CD4-positive, alpha-beta T cell treated with Interleukin-4 for 1 hour (primary cell): ENCODE measurements at regions not wholly inside any gene's neighbourhood (a gene's known extent, or its start where the extent isn't known, plus 50 kb on each side); places are given as distances from the start of the nearest gene placed in this dataset.

ENCODE experiments used
- DNase-seq, 2 donors: peaks; one replicate each; pipeline ENCODE4 v3.0.0-alpha.2; 2020 to 2022

DNA sequence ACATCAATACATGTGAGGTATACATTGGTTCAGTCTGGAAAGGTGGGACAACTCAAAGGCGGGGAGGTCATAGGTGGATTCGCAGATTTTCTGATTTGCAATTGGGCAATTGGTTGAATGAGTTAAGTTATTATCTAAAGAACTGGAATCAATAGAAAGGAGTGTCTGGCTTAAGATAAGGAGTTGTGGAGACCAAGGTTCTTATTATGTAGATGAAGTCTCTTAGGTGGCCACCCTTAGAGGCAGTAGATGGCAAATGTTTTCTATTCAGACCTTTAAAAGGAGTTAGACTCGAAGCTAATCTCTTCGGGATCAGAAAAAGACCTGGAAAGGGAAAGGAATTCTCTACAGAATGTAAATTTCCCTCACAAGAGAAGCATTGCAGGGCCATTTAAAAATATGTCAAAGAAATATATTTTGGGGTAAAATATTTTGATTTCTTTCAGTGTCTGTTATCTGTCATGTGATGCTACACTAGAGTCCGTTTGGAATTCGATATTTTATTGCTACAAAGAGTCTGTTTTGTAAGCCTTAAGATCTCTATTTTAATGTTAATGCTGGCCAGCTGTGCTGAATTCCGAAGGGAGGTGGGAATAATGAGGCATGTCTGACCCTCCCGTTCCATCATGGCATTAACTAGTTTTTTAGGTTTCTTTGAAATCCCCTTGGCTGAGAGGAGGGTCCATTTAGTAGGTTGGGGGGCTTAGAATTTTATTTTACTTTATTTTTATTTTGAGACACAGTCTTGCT, 265.1 kb downstream of the PTPRU start:
- no peak for DNase-seq

DNA sequence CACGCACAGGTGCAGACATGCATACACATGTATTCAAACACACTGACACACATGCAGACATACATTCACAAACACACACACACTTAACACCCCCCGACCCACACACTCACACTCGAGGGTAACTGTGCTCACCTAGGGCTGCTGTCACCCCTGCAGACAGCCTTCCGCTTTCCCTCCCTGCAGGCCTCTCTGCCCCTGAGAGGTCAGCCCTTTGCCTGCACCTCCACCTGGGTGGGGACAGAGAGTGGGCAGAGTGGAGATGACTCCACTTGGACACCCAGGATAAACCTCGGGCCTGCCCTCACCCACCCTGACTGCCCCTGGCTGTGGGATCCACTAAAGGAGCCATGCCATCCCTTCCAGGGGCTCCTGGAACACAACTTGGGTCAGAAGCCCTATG, 264.3 kb downstream of the PTPRU start:
- no peak for DNase-seq

DNA sequence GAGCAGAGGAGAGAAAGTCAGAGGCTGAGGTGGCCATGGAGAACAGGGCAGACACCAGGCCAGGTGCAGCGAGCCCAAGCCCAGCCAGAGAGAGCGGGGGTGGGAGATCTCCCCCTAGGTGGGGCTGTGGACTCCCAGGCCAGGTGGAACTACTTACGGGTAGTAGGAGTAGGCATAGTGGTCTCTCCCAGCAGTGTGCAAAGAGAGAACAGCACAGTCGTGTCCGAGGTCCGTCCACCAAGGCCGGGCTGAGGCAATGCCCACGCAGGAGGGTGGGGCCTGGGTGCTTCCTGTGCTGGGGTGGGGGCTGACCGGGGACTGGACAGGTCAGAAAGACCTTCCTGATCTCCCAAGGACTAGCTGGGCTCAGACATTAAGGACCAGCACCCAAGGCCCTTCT, 263.7 kb downstream of the PTPRU start:
- DNase-seq: no peak

DNA sequence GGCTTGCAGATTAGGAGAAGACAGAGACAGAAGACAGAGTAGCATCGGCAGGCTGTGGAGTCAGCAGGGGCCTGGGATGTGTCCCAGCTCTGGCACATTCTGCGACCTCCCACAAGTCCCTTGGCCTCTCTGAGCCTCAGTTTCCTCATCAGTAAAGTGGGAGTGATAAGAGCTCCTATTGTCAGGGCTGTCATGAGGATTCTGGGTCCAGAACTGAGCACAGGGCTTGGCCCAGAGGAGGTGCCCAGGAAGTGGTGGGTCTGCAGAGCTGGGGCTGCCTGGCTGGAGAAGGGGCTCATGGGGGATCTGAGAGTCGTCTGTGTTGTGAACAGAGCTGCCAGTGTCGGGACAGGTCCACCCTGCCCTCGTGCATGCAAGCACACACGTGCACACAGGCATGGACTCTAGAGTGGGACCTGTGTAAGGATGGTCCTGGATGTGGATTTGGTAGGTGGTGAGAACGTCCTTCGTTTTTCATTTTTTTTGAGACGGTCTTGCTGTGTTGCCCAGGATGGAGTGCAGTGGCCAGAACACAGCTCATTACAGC, 262.9 kb downstream of the PTPRU start:
- DNase-seq: no peak

DNA sequence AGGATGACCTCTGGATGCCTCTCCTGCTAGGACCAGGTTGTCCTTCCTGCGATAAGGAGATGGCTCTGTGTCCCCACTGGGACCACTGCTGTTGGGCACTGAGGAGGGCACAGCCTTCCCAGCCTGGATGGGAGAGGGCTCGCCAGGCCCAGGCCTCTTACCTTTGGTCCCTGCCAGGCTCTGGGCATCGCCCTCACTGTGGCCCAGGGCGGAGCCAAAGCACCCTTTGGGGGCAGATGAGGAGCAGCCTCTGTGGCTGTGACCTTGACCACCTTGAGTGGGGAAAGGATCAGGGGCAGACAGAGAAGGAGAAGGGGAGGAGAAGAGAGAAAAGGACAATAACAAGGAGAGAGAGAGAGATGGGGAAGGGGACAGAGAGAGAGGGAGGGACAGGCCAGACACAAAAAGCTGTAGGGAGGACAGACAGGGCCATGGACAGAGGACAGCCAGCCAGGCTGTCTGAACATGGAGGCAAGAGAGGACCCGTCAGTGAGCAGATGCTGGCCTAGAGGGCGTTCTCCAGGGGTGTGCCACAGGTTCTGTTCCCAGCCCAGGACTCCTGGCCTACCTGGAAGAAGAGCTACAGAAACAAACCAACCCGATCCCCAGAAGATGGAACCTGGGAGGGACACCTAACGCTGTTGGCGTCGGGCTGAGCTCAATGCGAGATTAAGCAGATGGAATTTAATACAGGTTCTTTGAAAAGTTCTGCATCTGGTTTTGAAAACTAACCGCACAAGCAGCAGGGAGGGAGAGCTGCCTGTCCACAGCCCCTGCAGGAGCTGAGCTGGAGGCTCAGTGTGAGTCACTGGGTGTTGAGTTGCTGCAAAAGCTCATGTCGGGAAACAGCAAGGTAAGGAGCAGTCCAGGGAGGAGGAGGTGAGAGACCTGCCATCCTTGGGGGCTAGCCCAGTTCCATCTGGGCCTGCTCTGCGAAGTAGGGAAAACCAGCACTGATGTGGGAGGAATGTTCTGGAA, 262.1 kb downstream of the PTPRU start:
- DNase-seq: no peak

DNA sequence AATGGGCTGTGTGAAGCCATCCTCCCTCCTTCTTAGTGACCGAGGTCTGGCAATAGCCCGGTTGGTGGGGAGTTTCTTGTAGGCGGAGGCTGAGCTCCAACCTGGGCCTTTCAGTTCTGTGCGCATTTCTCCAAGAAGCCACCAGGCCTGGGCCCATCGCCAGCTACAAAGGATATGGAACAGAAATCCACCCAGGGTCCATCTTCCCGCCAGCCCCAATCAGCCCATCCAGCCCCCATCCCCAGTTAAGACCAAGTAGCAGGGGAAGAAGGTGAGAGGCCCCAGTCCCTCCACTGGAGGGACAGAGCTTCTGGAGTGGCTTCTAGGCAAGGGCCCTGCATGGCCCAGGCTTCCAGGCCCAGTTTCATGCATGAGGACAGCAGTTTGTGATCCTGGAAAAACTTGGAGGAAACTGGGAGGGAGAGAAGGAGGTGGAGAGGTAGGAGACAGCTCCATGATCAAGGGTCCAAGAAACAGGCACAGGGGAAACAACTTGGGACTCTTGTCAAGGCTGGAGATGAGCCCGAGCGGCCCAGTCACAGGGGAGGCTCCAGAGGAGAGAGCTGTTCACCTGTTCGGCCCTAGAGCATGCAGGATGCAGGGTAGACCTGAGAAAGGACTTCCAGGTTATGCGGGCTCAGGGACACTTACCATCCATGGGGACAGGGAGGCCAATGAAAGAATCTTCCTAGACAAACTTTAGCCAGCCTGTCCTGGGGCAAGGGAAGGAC, 261.2 kb downstream of the PTPRU start:
- DNase-seq: no peak

DNA sequence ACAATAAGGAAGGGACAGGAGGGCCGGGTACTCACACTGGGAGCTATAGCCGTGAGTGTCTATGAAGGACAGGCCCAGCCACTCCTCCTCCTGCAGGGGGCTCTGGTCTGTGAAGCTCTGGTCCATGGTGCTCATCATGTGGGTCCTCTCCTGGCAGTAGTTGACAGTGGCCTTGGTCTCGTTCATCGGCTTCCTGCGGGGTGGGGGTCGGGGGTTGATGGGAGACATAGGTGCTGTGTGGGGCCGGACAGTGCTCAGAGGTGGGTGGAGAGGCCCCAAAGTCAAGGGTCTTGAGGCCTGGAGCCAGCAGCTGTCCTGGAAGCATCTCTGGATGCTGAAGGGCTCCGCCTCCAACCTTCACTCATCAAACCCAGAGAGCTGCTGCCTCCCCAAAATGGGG, 260.4 kb downstream of the PTPRU start:
- no peak for DNase-seq

DNA sequence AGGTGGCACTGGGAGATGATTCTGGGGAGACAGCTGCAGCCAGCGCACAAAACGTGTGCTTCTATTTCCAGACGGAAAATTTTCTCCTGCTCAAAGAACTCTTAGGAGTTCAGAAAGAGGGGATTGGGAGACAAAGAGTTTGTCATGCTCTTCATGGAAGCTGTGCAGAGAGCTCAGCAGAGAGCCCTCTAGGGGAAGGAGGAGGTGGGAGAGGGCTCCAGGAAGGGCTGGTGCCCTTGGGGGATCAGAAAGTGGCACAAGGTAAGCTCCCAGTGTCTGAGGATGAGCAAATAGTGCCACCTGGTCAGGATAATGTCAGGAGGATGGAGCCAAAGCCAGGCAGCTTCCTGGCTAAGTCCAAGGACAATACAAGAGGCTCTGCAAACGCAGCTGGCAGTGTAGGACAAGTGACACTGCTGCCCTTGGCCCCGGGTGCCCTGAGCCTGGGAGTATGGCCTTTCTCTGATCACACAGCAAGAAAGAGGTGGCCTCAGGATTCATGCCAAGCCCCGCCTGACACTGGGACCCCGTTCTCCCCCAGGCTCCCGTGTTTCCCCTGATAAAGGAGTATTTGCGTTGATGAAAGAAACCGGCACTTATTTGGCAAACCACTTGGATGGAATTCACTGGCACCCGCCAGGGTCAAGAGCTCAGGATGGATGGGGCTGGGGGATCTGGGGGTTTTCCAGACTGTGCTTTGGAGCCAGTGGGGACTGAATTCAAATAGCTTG, 254.0 kb downstream of the PTPRU start:
- DNase-seq: no peak

DNA sequence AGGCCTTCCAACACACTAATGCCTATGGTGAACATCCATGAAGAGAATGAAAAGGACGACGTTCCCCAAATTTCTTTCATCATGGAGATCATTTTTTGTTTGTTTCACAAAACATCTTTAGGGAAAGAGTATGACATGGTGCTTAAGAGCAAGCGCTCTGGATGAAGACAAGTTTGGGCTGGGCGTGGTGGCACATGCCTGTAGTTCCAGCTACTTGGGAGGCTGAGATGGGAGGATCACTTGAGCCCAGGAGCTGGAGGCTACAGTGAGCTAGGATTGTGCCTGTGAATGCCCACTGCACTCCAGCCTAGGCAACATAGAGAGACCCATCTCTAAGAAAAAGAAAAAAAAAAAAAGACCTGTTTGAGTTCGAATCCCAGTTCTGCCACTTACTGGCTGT, 253.1 kb downstream of the PTPRU start:
- DNase-seq: no peak

DNA sequence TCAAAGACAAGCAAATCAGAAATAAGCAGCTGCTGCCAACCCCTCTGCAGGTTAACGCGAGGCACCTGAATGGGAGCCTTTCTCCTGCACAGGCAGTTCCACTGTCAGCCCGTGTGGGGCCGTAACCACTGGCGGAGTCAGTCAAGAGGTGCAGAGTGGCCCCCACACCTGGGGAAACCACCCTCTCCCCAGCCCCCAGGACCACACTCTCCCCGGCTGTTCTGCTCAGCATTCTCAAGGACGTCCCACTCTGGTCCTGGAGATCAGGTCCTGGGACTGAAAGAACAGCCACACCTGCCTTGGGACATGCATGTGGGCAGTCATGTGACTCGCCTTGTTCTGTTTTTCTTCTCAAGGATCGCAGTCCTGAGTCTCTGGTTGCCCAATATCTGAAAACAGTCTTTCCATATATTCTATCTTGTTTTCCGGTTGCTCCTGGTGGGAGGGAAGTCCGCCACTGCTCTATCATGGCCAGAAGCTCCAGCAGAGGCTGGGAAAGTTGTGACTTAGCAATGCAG, 252.5 kb downstream of the PTPRU start:
- DNase-seq: no peak

DNA sequence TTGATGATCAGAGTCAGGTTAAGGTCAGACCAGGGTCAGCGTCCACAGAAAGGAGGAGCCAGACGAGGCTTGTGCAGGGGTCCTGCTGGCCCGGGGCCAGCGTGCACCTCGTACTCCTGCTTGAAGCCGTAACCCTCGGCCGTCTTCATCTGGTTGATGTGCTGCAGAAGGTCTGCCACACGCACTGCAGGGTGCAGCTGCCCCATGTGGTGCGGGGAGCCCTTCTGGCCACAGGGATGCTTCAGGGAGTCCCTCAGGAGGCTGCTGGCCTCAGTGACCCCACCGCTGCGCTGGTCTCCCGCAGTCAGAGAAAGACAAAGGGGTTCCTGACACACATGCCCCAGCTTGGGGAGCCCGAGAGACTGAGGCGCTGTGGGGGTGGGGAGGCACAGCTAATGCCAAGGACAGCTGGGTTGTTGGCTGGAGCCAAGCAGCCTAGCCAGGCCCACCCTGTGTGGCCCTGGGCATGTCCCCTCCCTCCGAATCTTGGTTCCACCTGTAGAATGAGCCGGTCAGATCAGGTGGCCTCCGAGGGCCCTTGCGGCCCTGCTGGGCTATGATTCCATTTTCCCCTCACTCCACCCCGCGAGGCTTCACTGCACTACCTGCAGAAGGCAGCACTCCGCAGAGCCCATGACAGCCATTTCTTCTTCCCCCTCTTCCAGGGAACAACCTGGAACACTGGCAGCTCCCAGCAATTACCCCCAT, 251.9 kb downstream of the PTPRU start:
- DNase-seq: no peak

DNA sequence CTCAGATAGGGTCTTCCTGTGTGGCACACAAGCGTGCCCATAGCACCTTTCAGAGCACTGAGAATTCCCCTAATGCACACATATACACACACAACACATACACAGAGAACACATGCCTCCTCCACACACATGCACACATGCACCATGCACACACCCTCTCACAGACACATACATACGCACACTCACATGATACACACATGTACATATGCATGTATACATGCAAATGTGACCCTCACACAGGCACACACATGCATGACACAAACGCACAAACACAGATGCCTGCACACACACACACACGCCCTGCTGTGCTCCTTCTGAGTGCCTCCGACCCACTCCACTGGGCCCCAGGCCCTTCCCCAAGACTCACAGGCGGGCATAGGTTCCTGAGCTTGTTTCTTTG, 251.0 kb downstream of the PTPRU start:
- no peak for DNase-seq

DNA sequence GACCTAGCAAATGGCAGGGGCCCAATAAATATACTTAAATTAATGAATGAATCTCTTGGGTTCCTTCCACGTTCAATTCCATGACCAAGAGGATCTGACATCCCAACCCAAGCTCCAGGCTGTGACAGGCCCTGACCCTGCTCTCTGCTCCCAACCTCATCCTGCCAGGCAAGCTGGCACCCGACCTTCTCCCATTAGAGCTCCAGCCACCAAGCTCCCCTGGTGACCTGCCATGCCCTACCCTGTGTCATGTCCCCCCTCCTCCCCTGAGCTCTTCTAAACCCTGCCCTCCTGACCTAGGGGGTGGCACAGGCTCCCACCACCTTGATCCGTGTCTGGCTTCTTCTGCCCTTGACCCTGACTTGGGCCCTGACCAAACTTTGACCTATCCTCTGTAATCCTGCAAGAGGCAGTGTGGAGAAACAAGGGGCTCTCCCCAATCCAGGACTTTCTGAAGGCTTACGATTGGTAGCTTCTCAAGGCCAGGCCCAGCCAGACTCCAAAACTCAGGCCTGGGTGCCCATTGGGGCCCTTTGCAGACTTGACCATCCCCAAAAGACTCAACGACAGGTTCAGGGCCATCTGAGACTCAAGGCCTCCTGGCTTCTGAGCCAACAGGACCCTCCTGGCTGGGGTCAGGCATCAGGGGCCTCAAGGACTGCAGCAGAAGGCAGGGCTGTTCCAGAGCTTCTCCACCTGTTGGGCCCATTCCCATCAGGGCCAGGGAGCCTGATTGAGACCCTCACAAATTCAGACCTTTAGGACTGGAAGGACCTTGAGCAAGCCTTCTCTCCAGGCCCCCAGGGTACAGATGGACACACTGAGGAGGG, 249.0 kb downstream of the PTPRU start:
- DNase-seq: no peak

DNA sequence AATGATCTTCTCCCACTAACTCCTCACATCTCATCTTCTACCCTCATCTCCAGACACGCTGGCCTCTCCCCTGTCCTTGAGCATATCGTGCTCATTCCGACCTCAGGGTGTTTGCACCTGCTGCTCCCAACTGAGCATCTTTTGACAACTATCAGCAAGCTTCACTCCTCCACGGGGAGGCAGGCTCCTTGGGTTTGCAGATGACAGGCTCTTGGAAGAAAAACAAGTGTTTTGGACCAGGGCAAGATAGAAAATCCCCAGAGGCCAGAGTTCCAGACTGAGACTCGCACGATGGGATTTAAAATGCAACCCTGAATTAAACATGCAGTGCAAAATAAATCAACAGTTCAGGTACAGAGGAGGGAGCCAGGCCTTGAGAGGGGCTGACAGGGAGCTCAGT, 246.7 kb downstream of the PTPRU start:
- no peak for DNase-seq

DNA sequence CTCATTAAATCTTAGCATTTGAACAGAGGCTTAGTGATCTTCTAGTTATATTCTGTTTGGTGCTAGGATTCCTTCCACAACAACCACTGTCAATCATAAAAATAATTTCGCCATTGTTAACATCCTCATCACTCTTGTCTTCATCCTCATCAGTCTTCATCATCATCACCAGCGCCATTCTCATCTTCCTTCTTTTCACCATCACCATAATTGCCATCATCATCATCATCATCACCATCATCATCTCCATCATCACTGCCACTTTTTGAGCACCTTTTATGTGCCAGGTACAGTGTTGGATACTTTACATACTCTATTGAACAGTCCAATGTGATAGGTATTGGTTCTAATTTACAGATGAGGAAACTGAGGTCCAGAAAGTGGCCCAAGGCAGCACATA, 245.7 kb downstream of the PTPRU start:
- no peak for DNase-seq

DNA sequence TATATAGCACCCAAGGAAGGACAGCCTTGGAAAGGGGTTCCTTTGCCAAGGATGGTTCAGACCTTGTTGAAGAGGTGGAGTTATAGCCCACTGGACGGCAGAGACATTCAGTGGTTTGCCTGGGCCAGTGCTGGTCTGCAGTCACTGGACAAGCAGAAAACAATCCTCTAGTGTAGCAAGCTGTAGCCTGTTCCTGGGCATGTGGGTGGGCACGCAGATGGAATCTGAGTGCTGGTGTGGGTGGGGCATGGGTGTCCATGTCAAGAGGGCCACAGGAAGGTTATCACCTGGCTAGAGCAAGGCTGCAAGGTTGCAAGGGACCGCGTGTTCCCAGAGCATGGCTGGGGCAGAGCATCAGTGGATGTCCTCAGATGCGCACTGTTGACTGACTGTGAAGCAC, 244.7 kb downstream of the PTPRU start:
- DNase-seq: no peak

DNA sequence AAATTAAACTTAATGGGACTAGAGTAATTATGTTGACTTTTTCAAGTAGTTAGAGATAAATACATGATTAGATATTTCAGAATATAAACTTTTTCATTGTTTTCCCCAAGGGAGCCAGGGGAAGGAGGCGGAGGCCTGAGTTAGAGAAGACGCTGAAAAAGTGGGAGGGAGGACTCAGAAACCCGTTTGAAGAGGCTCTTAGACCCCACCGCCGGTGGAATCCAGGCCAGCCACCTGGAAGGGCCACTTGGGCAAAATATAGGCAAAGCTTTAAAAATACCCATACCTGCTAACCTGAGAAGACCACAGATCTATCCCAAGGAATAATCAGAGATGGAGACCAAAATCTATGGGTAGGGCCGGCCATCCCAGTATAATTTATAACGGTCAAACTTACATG, 242.6 kb downstream of the PTPRU start:
- no peak for DNase-seq

DNA sequence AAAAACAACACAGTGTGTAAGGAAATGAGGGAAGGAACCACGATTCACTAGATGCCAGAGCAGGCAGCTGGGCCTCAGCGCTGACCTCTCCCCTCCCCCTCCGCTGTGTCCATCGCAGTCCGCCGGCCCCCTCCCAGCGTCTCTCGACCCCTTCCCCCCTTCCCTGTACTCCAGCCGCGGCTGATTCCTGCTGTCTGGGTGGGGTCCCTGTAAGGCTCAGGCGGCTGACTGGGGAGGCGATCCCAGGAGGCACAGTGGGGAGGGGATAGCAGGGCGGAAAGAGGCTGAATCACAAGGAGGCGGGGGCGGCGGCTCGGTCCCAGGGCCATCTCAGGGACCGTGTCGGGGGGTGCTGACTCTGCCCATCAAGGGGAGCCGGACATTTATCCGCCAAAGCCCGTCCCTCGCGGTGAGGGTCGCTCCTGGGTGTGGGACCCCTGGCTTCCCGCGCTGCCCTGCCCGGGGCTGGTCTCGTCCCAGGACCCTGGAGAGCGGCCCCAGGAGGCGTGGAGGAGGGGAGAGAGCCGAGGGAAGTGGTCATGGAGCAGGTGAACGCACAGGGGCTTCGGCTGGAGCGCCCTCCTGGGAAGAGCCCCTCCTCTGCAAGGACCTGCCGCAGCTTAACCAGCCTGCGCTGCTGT, 241.9 kb downstream of the PTPRU start:
- DNase-seq: no peak

DNA sequence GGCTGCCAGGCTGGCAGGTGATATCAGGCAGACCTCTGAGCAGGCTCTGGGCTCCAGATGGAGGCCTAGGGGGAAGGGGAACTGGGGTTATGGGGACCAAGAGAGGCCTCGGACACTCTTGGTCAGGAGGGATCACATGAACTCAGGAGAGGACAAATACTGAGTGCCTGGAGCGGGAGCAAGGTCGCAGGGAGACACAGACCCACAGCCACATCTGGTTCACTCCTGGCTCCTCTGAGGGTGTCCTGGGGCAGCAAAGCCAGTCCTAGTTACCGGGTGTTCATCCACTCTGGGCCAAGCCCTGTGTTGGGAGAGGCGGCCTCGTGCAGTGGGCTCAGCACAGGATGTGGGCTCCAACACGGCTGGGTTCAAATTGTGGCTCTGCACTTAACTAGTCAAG, 239.0 kb downstream of the PTPRU start:
- no peak for DNase-seq
